ENCODE measurements at regions not wholly inside any gene's neighbourhood (a gene's known extent, or its start where the extent isn't known, plus 50 kb on each side); places are given as distances from the start of the nearest gene placed in this dataset.

DNA sequence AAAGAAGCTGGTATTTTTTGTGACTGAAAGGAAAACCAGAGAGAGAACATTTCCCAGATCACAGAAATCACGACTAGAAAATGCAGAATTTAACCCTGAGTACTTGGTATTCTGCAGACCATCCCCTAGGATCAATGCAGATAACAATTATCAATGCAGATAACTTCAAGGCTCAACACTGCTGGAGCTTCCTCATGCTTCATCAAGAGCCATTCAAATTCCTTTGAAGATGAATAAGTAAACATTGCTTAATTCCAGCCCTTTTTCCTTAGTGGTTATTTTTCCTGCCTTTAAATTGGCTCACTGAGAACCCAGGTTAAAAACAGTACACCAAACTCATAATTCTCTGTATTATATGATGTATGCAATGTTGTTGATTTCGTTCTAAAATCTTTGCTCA, 370.1 kb upstream of the TLE4 start:
- DNase-seq (ENCODE audit: low read depth in 2 of 2) = no peak
- Histone ChIP-seq H3K27me3 (ENCODE audit: control insufficient read depth, insufficient read depth, low read length) (no peaks in the 10 kb centered on the region), H3K9ac (ENCODE audit: insufficient read depth, low read length) (no peak overlapping the region), H3K4me3 (replicated peaks in 1 of 4; ENCODE audit: control extremely low read depth in 1 of 4, insufficient read depth in 1 of 4, low read depth in 3 of 4, low read length in 4 of 4) (no peak overlapping the region), H3K36me3 (ENCODE audit: control insufficient read depth, insufficient read depth, low read length) (no peaks in the 10 kb centered on the region), H3K79me2 (ENCODE audit: control insufficient read depth, insufficient read depth, low read length) (no peaks in the 10 kb centered on the region), H2AFZ (ENCODE audit: low read length) (no peak overlapping the region), H3K4me1 (ENCODE audit: control insufficient read depth, extremely low read depth, insufficient read depth, low read length) (no peaks in the 10 kb centered on the region), H3K27ac (ENCODE audit: insufficient read depth, low read length) (no peak overlapping the region), H3K4me2 (ENCODE audit: extremely low read depth, insufficient read depth, low read length) (no peak overlapping the region), H3K9me3 (ENCODE audit: control insufficient read depth, insufficient read depth, low read depth, low read length) (no peaks in the 10 kb centered on the region), H4K20me1 (ENCODE audit: control insufficient read depth, extremely low read depth, insufficient read depth, low read length) (no peaks in the 10 kb centered on the region)
- no peak for TF ChIP-seq EZH2 (IDR thresholded peaks at IDR 0.05; ENCODE audit: low read length, missing control alignments)
- TF ChIP-seq, protein P1, sequence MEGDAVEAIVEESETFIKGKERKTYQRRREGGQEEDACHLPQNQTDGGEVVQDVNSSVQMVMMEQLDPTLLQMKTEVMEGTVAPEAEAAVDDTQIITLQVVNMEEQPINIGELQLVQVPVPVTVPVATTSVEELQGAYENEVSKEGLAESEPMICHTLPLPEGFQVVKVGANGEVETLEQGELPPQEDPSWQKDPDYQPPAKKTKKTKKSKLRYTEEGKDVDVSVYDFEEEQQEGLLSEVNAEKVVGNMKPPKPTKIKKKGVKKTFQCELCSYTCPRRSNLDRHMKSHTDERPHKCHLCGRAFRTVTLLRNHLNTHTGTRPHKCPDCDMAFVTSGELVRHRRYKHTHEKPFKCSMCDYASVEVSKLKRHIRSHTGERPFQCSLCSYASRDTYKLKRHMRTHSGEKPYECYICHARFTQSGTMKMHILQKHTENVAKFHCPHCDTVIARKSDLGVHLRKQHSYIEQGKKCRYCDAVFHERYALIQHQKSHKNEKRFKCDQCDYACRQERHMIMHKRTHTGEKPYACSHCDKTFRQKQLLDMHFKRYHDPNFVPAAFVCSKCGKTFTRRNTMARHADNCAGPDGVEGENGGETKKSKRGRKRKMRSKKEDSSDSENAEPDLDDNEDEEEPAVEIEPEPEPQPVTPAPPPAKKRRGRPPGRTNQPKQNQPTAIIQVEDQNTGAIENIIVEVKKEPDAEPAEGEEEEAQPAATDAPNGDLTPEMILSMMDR (conservative IDR thresholded peaks at IDR 0.05 in 1 of 2, IDR thresholded peaks at IDR 0.05 in 1 of 2; ENCODE audit: low read depth in 1 of 2, low read length in 2 of 2) = no peak

DNA sequence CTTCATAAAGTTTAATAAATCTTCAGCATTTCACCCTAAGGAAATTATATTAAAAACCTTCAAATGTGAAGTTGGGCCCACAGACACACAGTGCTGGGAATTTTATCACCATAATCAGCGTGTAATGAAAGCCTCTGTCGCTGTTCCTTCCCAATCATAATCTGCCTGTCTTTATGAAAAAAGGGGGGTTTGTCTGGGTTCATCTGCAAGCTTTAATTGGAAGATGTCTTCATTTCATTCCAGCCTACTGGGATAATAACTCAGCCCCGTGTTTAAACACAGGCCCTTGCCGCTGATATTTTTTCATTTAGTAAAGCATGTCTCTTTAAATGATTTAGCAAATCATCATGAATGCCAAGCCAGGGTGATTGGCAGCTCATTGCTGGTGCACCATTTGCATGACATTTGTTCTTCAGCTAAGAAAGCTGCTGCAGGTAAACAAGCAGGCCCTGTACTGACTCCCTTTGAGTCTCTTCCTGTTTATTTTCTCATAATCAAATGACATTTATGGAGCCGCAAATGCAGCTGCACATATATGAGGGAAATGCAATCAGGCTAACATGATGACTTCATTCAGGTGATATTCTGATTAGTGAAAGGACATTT, 362.9 kb upstream of the TLE4 start:
- H3K4me2 ChIP-seq (ENCODE audit: extremely low read depth, insufficient read depth, low read length) = no peak overlapping the region
- no peak overlapping the region for H3K9ac ChIP-seq (ENCODE audit: insufficient read depth, low read length)
- no peak overlapping the region for H2AFZ ChIP-seq (ENCODE audit: low read length)
- no peak overlapping the region for H3K4me3 ChIP-seq (replicated peaks in 1 of 4; ENCODE audit: control extremely low read depth in 1 of 4, insufficient read depth in 1 of 4, low read depth in 3 of 4, low read length in 4 of 4)
- no peaks in the 10 kb centered on the region for H3K79me2 ChIP-seq (ENCODE audit: control insufficient read depth, insufficient read depth, low read length)
- no peak for TF ChIP-seq EZH2 (IDR thresholded peaks at IDR 0.05; ENCODE audit: low read length, missing control alignments)
- TF ChIP-seq, protein P1 (conservative IDR thresholded peaks at IDR 0.05 in 1 of 2, IDR thresholded peaks at IDR 0.05 in 1 of 2; ENCODE audit: low read depth in 1 of 2, low read length in 2 of 2) = no peak
- no peak overlapping the region for H3K27ac ChIP-seq (ENCODE audit: insufficient read depth, low read length)
- no peaks in the 10 kb centered on the region for H3K27me3 ChIP-seq (ENCODE audit: control insufficient read depth, insufficient read depth, low read length)
- H3K4me1 ChIP-seq (ENCODE audit: control insufficient read depth, extremely low read depth, insufficient read depth, low read length) = no peaks in the 10 kb centered on the region
- no peaks in the 10 kb centered on the region for H4K20me1 ChIP-seq (ENCODE audit: control insufficient read depth, extremely low read depth, insufficient read depth, low read length)
- no peaks in the 10 kb centered on the region for H3K9me3 ChIP-seq (ENCODE audit: control insufficient read depth, insufficient read depth, low read depth, low read length)
- no peaks in the 10 kb centered on the region for H3K36me3 ChIP-seq (ENCODE audit: control insufficient read depth, insufficient read depth, low read length)
- DNase-seq (ENCODE audit: low read depth in 2 of 2) = no peak

DNA sequence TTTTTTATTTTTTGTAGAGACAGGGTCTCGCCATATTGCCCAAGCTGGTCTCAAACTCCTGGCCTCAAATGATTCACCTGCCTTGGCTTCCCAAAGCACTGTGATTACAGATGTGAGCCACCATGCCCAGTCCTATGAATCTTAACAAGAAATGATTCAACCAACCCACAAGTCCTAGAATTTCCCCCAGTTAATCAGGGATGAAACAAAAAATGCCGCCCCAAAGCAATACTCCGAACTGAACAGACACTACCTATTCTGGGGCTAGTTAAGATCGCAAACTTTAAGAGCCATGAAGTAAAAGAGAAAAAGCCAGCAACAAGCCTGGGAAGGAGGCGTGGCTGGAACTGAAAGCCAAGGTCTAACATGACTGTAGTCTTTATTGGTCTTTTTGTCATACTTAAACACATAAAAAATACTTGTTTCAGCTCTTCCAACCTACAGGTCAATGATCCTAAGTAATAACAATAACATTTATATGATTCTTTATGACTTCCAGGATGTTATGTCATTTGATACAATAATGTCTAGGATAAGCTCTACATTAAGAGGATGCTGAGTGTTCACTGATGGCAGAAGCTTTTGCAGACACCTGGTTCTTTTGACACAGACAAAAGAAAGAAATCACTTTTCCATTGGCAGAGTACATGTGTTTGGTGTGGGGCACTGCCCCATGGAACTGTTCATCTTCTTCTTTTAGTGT, 361.1 kb upstream of the TLE4 start:
- Histone ChIP-seq H4K20me1 (ENCODE audit: control insufficient read depth, extremely low read depth, insufficient read depth, low read length) (no peaks in the 10 kb centered on the region), H3K27me3 (ENCODE audit: control insufficient read depth, insufficient read depth, low read length) (no peaks in the 10 kb centered on the region), H3K36me3 (ENCODE audit: control insufficient read depth, insufficient read depth, low read length) (no peaks in the 10 kb centered on the region), H3K79me2 (ENCODE audit: control insufficient read depth, insufficient read depth, low read length) (no peaks in the 10 kb centered on the region), H3K9ac (ENCODE audit: insufficient read depth, low read length) (no peak overlapping the region), H3K4me2 (ENCODE audit: extremely low read depth, insufficient read depth, low read length) (no peak overlapping the region), H3K27ac (ENCODE audit: insufficient read depth, low read length) (no peak overlapping the region), H2AFZ (ENCODE audit: low read length) (no peak overlapping the region), H3K4me3 (replicated peaks in 1 of 4; ENCODE audit: control extremely low read depth in 1 of 4, insufficient read depth in 1 of 4, low read depth in 3 of 4, low read length in 4 of 4) (no peak overlapping the region), H3K4me1 (ENCODE audit: control insufficient read depth, extremely low read depth, insufficient read depth, low read length) (no peaks in the 10 kb centered on the region), H3K9me3 (ENCODE audit: control insufficient read depth, insufficient read depth, low read depth, low read length) (no peaks in the 10 kb centered on the region)
- DNase-seq (ENCODE audit: low read depth in 2 of 2) = no peak
- TF ChIP-seq, protein P1 (conservative IDR thresholded peaks at IDR 0.05 in 1 of 2, IDR thresholded peaks at IDR 0.05 in 1 of 2; ENCODE audit: low read depth in 1 of 2, low read length in 2 of 2) = no peak
- TF ChIP-seq EZH2 (IDR thresholded peaks at IDR 0.05; ENCODE audit: low read length, missing control alignments) = no peak
